Endometrial microvascular endothelial cells (primary cell): ENCODE measurements at regions not wholly inside any gene's neighbourhood (a gene's known extent, or its start where the extent isn't known, plus 50 kb on each side); places are given as distances from the start of the nearest gene placed in this dataset.

Experiments used
- in situ Hi-C: cut with HindIII; loops from 2 replicates; pipeline ENCODE4 v1.10.0; 2017; ENCODE audit warnings: low sequenced_read_pairs, low pct_unique_long_range_greater_than_20kb; ENCODE audit errors: inconsistent ontology term

DNA sequence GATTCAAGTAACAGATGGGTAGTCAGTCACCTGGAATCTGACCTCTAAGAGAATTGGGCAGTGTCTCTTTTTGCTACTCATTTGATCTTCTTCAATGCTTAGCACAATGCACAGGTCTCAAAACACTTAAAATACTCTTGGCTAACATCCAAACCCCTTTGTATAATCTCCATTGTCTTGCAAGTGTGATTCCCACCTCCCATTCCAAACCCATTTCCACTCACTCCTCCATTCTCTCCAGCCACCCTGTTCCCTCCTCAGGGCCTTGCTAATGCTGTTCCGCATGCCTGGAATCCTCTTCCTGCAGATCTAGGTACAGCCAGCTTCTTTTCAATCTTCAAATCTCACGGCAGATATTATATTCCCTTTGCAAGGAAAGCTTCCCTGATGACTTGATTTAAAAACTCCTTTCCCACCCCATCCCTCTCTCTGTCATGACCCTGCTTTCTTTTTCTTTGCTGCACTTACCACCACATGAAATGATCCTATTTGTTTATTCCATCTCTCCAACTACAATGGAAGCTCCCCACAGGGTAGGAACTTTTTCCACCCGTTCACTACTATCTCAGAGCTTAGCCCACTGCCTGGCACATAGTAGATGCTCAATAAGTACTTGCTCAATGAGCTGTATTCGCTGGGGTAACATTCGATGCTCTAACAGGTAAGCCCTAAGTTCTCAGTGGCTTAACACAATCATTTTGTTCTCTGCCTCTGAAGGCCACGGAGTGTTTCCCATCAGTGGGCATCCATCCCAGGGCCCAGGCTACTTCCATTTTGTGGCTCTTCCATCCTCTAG is 121.7 kb downstream of the MN1 start:
- in situ Hi-C loops, result no loop called here

DNA sequence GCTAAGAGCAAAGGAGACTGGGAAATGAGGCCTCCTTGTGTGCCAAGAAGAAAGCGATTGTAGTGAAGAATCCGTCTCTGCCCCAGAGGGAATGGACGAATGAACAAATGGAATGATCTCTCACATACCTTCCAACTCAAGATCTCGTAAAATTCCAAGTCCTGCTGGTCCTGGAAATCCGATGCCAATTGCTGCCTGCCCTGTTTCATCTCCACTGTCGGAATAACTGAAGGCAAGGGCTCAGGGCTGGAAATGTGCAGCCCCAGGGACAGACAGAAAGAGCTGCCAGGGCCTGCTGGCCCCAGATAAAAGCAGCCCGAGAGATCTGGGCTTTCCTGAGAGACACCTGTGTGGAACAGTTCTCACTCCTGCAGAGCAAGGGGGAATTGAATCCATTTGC is 120.9 kb downstream of the MN1 start:
- in situ Hi-C loops, result no loop called here

DNA sequence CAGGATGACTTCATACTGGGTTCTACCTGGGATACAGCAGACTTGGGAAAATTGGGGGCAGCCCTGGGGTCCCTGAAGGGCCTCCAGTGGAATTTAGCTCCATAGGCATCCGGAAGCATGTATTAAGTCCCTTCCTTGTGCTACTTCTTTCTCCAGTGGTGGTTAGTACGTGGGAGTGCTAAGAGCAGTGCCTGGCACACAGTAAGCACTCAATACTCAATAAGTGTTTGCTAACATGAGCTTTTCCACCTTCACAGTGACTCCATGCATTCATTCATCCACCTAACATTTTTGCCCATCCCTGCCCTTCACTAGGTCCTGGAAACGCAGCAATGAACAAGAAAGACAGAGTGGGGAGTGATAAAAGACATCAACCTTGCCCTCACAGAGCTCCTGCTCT is 120.5 kb downstream of the MN1 start:
- in situ Hi-C loops, result no loop called here

DNA sequence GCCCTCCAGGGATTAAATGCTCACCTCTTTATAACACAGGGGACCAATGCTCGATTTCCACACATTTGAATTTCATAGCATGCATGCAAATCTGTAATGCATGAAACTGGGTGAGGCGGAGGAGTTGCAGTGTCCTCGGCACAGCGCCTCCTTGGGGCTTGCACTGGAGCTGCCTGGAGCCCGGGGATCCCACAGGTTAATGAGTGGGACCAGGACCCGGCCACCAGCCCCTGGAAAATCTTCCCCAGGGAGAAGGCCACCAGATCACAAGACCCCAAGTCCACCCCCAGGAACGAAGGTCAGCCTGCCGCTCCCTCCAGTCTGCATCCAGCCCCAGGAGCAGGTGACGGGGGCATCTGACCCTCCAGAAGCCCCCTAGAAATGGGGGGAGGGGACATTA is 119.1 kb downstream of the MN1 start:
- in situ Hi-C loops, result no loop called here

DNA sequence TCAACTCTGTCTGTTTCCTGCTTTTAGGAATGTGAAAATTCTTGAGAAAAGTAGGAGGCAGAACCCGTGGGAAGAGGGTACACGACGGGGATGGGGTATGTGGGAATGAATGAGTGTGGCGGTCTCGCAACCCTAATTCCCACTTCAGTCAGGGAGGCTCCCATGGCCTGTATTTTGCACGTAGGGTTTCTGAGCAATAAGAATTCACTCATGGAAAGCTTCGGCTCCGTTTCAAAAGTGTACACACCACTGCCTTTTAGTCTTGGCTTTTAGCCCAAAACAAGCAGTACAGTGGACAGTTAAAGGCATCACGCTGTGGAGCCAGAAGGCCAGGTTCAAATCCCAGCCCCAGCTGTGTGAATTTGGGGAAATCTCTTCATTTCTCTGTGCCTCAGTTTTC is 116.7 kb downstream of the MN1 start:
- in situ Hi-C loops, result no loop called here

DNA sequence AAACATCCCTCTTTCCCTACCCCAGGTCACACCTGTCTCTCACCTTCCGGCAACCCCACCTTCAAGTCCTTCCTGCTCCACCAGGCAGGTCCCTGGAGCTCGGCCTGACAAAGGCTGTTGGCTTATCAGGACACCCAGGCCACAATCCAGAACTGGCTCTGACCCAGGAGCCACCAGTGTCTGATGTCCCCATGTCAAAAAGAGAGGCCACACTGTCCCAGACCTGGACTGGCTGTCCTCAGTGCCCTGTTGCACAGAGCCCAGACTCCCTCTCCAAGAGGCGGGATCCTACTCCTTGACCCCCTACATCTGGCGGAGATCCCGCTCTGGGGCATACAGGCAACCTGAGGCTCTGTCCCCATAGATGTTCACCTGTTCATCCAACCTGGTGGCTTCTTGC is 116.0 kb downstream of the MN1 start:
- in situ Hi-C loops, result no loop called here

DNA sequence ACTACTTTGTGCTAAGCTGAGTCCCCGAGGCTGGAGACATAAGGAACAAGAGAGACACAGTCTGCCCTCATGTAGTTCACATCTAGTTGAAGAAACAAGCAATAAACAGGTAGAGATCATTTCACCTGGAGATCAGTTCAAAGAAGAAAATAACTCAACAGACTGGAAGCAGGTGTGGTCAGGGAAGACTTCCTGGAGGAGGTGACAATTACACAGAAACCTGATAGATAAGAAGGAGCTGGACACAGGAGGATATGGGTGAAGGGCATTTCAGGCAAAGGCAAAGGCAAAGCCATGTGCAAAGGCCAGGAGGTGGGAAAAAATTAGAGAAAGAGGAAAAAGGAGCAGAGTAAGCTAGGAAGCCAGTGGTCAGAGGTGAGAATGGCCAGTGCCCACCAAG is 115.6 kb downstream of the MN1 start:
- in situ Hi-C loops, result no loop called here

DNA sequence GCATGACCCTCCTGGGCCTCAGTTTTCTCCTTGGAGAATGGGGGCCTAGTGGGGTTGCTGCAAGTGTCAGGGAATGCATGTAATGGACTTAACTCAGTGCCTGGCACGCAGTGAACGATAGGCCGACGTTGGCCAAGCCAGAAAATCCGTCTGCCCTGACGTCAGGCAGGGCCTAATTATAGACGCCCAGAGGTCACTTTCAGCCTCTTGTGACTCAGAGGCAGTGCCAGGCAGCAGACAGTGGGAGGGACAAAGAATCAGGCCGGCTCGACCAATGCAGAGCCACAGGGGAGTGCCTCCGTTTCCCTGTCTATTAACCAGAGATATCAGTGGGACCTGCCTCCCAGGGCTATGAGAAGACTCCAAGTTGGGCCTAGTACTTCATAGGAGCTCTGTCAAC is 115.0 kb downstream of the MN1 start:
- in situ Hi-C loops, result no loop called here

DNA sequence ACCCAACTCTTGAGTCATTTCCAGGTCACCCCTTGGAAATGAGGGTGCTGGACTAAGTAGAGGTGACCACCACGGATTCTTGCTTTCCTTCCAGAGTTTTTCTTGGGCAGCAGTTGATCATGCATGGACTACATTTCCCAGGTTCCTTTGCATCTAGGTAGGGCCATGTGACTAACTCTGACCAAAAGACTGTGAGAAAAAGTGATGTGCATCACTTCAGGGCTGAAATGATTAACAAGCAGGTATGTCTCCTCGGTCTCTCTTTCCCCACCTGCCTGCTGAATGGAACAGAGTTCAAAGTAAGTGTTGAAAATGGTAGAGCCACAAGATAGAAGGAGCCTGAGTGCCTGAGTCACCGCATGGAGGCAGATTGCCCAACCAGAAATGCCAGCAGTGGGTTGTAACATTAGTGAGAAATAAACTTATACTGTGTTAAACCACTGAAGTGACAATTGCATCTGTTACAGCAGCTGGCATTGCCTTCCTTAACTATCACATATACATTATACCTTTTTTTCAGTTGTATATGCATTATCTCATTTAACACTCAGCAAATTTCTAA is 113.5 kb downstream of the MN1 start:
- in situ Hi-C loops, result no loop called here

DNA sequence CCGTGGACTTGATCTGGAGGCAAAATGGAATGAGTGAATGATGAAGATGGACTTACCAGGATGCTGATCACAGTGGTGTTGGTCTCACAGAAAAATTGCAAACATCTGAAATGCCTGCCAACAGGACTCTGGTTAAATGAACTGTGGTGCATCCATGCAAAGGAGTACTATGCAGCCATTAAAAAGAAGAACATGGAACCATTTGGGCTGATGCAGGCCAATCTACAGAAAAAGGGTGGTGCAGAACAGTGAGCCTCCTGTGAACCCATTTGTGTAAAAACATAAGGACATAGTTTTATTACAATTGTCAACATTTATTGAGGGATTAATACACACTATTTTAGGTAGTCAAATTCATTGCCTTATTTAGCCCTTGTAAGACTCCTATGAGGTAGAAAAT is 111.9 kb downstream of the MN1 start:
- in situ Hi-C loops, result no loop called here

DNA sequence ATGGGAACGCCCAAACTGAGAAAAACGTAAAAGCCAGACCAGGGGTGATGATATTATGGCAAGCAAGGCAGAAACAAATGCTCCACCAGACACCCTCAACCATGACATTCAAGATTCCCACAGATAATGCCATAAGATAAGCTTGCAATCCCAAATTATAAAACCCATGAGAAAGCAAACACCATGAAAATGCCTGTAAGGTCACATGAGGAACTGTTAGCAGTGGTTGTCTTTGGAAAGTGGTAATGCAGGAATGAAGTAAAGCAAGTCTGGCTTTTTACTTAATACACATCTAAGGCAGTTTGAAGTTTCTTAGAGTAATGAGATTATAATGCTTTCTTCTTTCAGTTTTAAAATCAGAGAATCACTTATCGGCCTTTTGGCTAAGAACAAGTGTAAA is 111.0 kb downstream of the MN1 start:
- in situ Hi-C loops, result no loop called here

DNA sequence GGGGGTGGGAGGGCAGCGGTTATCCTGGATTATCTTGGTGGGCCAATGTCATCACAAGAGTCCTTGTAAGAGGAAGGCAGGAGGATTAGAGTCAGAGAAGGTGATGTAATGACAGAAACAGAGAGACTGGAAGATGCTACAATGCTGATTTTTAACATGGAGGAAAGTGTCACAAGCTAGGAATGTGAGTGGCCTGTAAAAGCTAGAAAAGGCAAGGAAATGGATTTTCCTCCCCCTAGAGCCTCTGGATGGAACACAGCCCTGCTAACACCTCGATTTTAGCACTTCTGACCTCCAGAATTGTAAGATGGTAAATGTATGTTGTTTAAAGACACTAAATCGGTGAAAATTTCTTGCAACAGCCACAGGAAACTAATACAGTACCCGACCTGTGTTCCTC is 109.3 kb downstream of the MN1 start:
- in situ Hi-C loops, result no loop called here

DNA sequence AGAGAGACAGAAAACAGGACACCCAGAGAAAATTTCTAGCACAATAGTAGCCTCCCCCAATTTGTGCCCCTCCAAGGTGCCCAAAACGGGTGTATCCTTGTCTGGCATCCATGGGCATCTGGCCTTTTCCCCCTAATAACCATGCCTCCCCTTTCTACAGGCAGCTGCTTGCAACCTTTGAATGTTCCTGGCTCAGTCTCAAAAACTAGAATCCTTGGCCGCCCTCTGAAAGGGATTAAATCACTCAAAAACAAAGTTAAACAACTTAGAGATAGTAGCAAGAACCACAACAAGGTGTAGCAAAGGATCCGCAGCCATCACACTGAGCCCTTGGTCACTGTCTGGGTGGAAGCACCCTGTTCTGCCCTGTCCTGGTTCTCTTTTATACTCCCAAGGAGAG is 105.6 kb downstream of the MN1 start:
- in situ Hi-C loops, result no loop called here

DNA sequence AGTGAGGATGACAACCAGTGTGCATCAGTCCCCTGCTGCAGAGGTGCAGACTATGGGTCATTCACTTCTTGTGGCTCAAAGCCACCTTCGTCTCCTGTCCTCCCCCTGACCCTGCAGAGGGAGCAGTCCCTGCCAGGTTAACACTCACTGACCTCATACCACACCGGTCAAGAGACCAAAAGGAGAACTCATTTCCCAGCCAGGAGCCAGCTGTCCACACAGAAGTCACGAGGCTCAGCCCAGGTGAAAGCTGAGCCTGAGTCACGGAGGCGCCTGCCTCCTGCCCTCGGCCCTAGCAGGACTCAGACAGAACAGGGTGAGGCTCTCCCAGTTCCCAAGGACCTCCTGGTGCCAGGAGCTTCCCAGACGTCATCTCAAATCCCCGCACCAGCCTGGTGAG is 103.7 kb downstream of the MN1 start:
- in situ Hi-C loops, result no loop called here
